Liver (tissue), 8 donors: ENCODE measurements at regions not wholly inside any gene's neighbourhood (a gene's known extent, or its start where the extent isn't known, plus 50 kb on each side); places are given as distances from the start of the nearest gene placed in this dataset.

ENCODE experiments used
- DNase-seq: peaks from one replicate; pipeline ENCODE4 v3.0.0-alpha.2; 2017; ENCODE audit warnings: low spot score
- H3K27ac ChIP-seq, 2 donors: one replicate each; pipeline ENCODE4 v1.7.0; 2013; ENCODE audit warnings: inconsistent platforms in 2 of 2, low read length in 2 of 2, control low read depth in 1 of 2, low read depth in 1 of 2, mild to moderate bottlenecking in 1 of 2
- H3K27me3 ChIP-seq, 4 donors: one replicate each; pipeline versions ENCODE4 v1.6.1 to v1.7.0; 2013; ENCODE audit warnings: low read length in 3 of 4, inconsistent platforms in 1 of 4, mild to moderate bottlenecking in 1 of 4, moderate library complexity in 1 of 4; ENCODE audit not compliant: control insufficient read depth in 4 of 4, insufficient read depth in 4 of 4
- H3K36me3 ChIP-seq, 4 donors: one replicate each; pipeline versions ENCODE4 v1.6.1 to v1.7.0; 2013; ENCODE audit warnings: low read length in 3 of 4, mild to moderate bottlenecking in 3 of 4, low read depth in 1 of 4, moderate library complexity in 1 of 4; ENCODE audit not compliant: control insufficient read depth in 4 of 4, insufficient read depth in 3 of 4
- H3K4me1 ChIP-seq, 4 donors: one replicate each; pipeline versions ENCODE4 v1.6.1 to v1.7.0; 2013; ENCODE audit warnings: low read length in 3 of 4, mild to moderate bottlenecking in 3 of 4, moderate library complexity in 1 of 4; ENCODE audit not compliant: control insufficient read depth in 4 of 4, insufficient read depth in 4 of 4
- H3K4me3 ChIP-seq, 3 donors: one replicate each; pipeline versions ENCODE4 v1.6.1 to v1.7.0; 2013; ENCODE audit warnings: low read length in 3 of 3, control low read depth in 1 of 3, low read depth in 1 of 3, mild to moderate bottlenecking in 1 of 3
- H3K9ac ChIP-seq, 2 donors: one replicate each; pipeline ENCODE4 v1.7.0; 2013; ENCODE audit warnings: low read length in 2 of 2, mild to moderate bottlenecking in 2 of 2, moderate library complexity in 2 of 2, control low read depth in 1 of 2, low read depth in 1 of 2
- H3K9me3 ChIP-seq, 4 donors: one replicate each; pipeline versions ENCODE4 v1.6.1 to v1.7.0; 2013; ENCODE audit warnings: low read length in 3 of 4; ENCODE audit not compliant: control insufficient read depth in 4 of 4
- EGR1 ChIP-seq, 2 donors: IDR thresholded peaks; 2 replicates each; pipeline ENCODE4 v1.6.1; 2016 to 2018; ENCODE audit warnings: antibody characterized with exemption in 2 of 2, low read depth in 2 of 2
- FOXA1 ChIP-seq: IDR thresholded peaks from 2 replicates; pipeline ENCODE4 v1.6.1; 2016; ENCODE audit warnings: antibody characterized with exemption
- FOXA2 ChIP-seq: IDR thresholded peaks from 2 replicates; pipeline ENCODE4 v1.6.1; 2016; ENCODE audit warnings: antibody characterized with exemption
- GABPA ChIP-seq, 2 donors: IDR thresholded peaks in 1 of 2; conservative IDR thresholded peaks in 1 of 2; 2 replicates each; pipeline ENCODE4 v1.6.1; 2016; ENCODE audit warnings: antibody characterized with exemption in 2 of 2, mild to moderate bottlenecking in 1 of 2, moderate library complexity in 1 of 2
- HNF4G ChIP-seq: IDR thresholded peaks from 2 replicates; pipeline ENCODE4 v1.6.1; 2016; ENCODE audit warnings: antibody characterized with exemption
- JUND ChIP-seq, 2 donors: IDR thresholded peaks; 2 replicates each; pipeline ENCODE4 v1.6.1; 2016; ENCODE audit warnings: antibody characterized with exemption in 2 of 2
- NR2F2 ChIP-seq: IDR thresholded peaks from 2 replicates; pipeline ENCODE4 v1.6.1; 2016; ENCODE audit warnings: antibody characterized with exemption
- RAD21 ChIP-seq, 2 donors: IDR thresholded peaks; 2 replicates each; pipeline ENCODE4 v1.6.1; 2016; ENCODE audit warnings: antibody characterized with exemption in 2 of 2, mild to moderate bottlenecking in 2 of 2
- RXRA ChIP-seq, 2 donors: IDR thresholded peaks; 2 replicates each; pipeline ENCODE4 v1.6.1; 2017 to 2018; ENCODE audit warnings: antibody characterized with exemption in 2 of 2, mild to moderate bottlenecking in 1 of 2
- SP1 ChIP-seq: IDR thresholded peaks from 2 replicates; pipeline ENCODE4 v1.6.1; 2018; ENCODE audit warnings: antibody characterized with exemption, mild to moderate bottlenecking
- TAF1 ChIP-seq: conservative IDR thresholded peaks from 2 replicates; pipeline ENCODE4 v1.6.1; 2016; ENCODE audit warnings: antibody characterized with exemption, mild to moderate bottlenecking
- YY1 ChIP-seq: IDR thresholded peaks from 2 replicates; pipeline ENCODE4 v1.6.1; 2016; ENCODE audit warnings: antibody characterized with exemption, mild to moderate bottlenecking
- WGBS: extraction: QIAGEN DNeasy Blood & Tissue Kit; methylation state at CpG from one replicate; pipeline ENCODE4 v1.1.7; 2013; 5-methylcytosine and 5-hydroxymethylcytosine counted together
- TF ChIP-seq, protein P1 (sequence below): IDR thresholded peaks from 2 replicates; pipeline ENCODE4 v1.6.1; 2016; ENCODE audit warnings: antibody characterized with exemption, mild to moderate bottlenecking
- TF ChIP-seq, protein P2 (sequence below): IDR thresholded peaks from 2 replicates; pipeline ENCODE4 v1.6.1; 2016; ENCODE audit warnings: antibody characterized with exemption
- TF ChIP-seq, protein P3 (sequence below): IDR thresholded peaks from 2 replicates; pipeline ENCODE4 v1.6.1; 2016; ENCODE audit warnings: antibody characterized with exemption
- TF ChIP-seq, protein P4 (sequence below): fragments of 150-350 bp; IDR thresholded peaks from 2 replicates; pipeline ENCODE4 v1.5.1; 2017; ENCODE audit warnings: improper control_type of control experiment, low read depth, low read length; ENCODE audit not compliant: missing input control
- TF ChIP-seq, protein P5 (sequence below): IDR thresholded peaks from 2 replicates; pipeline ENCODE4 v1.6.1; 2016; ENCODE audit warnings: antibody characterized with exemption
- donor health status: healthy.
- donor health status: healthy.
- donor health status: healthy.
- donor health status: healthy.
- donor health status: healthy.

DNA sequence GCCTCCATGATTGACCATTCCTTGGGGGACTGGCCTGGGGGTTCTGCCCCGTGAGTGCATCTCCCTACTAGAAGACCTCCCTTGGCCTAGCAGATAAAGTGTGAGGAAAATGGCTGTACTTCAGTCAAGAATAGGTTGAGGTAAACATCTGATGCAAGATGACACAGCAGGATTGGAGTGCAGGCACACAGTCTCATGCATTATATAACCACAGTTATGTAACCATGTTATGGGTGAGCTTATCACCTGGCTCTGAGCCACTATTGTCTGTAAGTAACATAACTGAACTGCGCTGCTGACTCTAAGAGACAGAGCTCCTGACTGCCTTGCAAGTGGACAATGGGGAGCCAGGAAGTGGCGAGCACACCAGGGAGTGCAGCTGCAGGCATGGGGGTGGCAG lies 378.7 kb upstream of the ANO5 start:
- DNase-seq: no peak
- TF ChIP-seq NR2F2 (no peak), HNF4G (no peak), TAF1 (no peak), FOXA2 (no peak), EGR1 (IDR thresholded peaks at IDR 0.05; ENCODE audit: low read depth in 2 of 2) (no peak), GABPA (IDR thresholded peaks at IDR 0.05 in 1 of 2, conservative IDR thresholded peaks at IDR 0.05 in 1 of 2) (no peak), FOXA1 (no peak), JUND (IDR thresholded peaks at IDR 0.05) (no peak), RXRA (IDR thresholded peaks at IDR 0.05) (no peak), SP1 (no peak), RAD21 (IDR thresholded peaks at IDR 0.05) (no peak)
- TF ChIP-seq, protein P1, sequence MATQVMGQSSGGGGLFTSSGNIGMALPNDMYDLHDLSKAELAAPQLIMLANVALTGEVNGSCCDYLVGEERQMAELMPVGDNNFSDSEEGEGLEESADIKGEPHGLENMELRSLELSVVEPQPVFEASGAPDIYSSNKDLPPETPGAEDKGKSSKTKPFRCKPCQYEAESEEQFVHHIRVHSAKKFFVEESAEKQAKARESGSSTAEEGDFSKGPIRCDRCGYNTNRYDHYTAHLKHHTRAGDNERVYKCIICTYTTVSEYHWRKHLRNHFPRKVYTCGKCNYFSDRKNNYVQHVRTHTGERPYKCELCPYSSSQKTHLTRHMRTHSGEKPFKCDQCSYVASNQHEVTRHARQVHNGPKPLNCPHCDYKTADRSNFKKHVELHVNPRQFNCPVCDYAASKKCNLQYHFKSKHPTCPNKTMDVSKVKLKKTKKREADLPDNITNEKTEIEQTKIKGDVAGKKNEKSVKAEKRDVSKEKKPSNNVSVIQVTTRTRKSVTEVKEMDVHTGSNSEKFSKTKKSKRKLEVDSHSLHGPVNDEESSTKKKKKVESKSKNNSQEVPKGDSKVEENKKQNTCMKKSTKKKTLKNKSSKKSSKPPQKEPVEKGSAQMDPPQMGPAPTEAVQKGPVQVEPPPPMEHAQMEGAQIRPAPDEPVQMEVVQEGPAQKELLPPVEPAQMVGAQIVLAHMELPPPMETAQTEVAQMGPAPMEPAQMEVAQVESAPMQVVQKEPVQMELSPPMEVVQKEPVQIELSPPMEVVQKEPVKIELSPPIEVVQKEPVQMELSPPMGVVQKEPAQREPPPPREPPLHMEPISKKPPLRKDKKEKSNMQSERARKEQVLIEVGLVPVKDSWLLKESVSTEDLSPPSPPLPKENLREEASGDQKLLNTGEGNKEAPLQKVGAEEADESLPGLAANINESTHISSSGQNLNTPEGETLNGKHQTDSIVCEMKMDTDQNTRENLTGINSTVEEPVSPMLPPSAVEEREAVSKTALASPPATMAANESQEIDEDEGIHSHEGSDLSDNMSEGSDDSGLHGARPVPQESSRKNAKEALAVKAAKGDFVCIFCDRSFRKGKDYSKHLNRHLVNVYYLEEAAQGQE: no peak
- TF ChIP-seq, protein P2, sequence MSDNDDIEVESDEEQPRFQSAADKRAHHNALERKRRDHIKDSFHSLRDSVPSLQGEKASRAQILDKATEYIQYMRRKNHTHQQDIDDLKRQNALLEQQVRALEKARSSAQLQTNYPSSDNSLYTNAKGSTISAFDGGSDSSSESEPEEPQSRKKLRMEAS: no peak
- TF ChIP-seq, protein P3, sequence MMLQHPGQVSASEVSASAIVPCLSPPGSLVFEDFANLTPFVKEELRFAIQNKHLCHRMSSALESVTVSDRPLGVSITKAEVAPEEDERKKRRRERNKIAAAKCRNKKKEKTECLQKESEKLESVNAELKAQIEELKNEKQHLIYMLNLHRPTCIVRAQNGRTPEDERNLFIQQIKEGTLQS: no peak
- TF ChIP-seq, protein P4, sequence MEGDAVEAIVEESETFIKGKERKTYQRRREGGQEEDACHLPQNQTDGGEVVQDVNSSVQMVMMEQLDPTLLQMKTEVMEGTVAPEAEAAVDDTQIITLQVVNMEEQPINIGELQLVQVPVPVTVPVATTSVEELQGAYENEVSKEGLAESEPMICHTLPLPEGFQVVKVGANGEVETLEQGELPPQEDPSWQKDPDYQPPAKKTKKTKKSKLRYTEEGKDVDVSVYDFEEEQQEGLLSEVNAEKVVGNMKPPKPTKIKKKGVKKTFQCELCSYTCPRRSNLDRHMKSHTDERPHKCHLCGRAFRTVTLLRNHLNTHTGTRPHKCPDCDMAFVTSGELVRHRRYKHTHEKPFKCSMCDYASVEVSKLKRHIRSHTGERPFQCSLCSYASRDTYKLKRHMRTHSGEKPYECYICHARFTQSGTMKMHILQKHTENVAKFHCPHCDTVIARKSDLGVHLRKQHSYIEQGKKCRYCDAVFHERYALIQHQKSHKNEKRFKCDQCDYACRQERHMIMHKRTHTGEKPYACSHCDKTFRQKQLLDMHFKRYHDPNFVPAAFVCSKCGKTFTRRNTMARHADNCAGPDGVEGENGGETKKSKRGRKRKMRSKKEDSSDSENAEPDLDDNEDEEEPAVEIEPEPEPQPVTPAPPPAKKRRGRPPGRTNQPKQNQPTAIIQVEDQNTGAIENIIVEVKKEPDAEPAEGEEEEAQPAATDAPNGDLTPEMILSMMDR: no peak
- TF ChIP-seq, protein P5, sequence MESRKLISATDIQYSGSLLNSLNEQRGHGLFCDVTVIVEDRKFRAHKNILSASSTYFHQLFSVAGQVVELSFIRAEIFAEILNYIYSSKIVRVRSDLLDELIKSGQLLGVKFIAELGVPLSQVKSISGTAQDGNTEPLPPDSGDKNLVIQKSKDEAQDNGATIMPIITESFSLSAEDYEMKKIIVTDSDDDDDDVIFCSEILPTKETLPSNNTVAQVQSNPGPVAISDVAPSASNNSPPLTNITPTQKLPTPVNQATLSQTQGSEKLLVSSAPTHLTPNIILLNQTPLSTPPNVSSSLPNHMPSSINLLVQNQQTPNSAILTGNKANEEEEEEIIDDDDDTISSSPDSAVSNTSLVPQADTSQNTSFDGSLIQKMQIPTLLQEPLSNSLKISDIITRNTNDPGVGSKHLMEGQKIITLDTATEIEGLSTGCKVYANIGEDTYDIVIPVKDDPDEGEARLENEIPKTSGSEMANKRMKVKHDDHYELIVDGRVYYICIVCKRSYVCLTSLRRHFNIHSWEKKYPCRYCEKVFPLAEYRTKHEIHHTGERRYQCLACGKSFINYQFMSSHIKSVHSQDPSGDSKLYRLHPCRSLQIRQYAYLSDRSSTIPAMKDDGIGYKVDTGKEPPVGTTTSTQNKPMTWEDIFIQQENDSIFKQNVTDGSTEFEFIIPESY: no peak
- no peaks in the 10 kb centered on the region for H3K9me3 ChIP-seq
- no peaks in the 10 kb centered on the region for H3K36me3 ChIP-seq
- H3K4me3 ChIP-seq: no peak overlapping the region
- no peaks in the 10 kb centered on the region for H3K4me1 ChIP-seq
- no peaks in the 10 kb centered on the region for H3K27me3 ChIP-seq
- 80% methylated on average over 3 of the region's 3 CpGs for WGBS
- no peak overlapping the region for H3K9ac ChIP-seq
- no peak overlapping the region for H3K27ac ChIP-seq

DNA sequence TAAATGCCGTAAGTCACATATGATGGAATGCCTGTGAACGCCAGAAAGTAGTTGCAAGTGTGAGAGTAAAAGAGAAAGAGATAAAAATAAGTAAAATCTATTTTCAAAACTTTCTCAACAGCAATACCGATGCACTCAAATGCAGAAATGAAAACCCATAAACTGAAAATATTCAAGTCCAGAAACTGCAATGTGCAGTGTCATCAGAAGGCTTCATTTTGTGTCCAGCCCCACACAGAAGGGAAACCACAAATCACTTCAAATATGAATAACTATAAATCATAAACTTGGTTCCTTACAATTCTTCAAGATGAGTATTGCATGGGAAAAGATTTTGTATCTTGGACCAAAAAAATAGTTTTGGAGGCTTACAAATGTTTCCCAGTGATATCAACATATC lies 375.2 kb upstream of the ANO5 start:
- TF ChIP-seq, protein P4: no peak
- TF ChIP-seq, protein P3: no peak
- TF ChIP-seq FOXA1: no peak
- TF ChIP-seq NR2F2: no peak
- TF ChIP-seq, protein P1: no peak
- TF ChIP-seq JUND (IDR thresholded peaks at IDR 0.05): no peak
- TF ChIP-seq, protein P2: no peak
- no peak for TF ChIP-seq GABPA (IDR thresholded peaks at IDR 0.05 in 1 of 2, conservative IDR thresholded peaks at IDR 0.05 in 1 of 2)
- no peak for TF ChIP-seq YY1
- TF ChIP-seq RAD21 (IDR thresholded peaks at IDR 0.05): no peak
- no peak overlapping the region for H3K27ac ChIP-seq
- H3K4me3 ChIP-seq: no peak overlapping the region
- no peaks in the 10 kb centered on the region for H3K4me1 ChIP-seq
- 83% methylated on average over 3 of the region's 3 CpGs for WGBS
- no peak overlapping the region for H3K9ac ChIP-seq
- no peaks in the 10 kb centered on the region for H3K27me3 ChIP-seq
- no peak for DNase-seq
- no peaks in the 10 kb centered on the region for H3K36me3 ChIP-seq
- no peaks in the 10 kb centered on the region for H3K9me3 ChIP-seq
